ENCODE measurements at regions not wholly inside any gene's neighbourhood (a gene's known extent, or its start where the extent isn't known, plus 50 kb on each side); places are given as distances from the start of the nearest gene placed in this dataset.
A peak's percentile ranks its signal among the peaks of the same experiment; 100 is the strongest.
"Not testable (repeated sequence)": the region's sequence is repeated elsewhere in the genome, so short reads cannot be mapped to it uniquely, and the experiment has no call there.

DNA sequence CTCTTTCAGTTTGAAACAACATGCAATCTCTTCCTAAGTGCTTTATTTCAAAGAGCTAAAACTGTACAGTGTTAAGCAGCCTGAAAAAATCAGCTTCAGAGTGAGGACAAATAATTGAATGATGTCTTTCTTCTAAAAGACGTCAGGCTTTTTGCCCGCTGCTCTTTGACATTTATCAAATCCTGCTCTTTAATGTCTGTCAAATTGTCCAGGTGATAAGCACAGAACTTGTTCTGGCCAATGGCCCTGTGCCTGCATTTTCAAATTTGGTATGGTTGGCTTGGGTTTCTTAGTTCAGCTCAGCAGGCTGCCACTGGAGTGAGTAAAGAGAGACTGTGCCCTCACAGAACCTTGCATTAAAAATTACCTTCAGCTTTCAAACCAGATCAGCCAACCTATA, 712.9 kb upstream of the LCORL start:
- Mint-ChIP-seq H3K4me1 (no peaks in the 10 kb centered on the region), H3K27me3 (ENCODE audit: low read depth in 3 of 3) (no peaks in the 10 kb centered on the region), H3K36me3 (no peaks in the 10 kb centered on the region), H3K9me3 (peaks cover 1 to 21% (median 3%) of the 10 kb centered on the region in 6 donors), H3K4me3 (no peak overlapping the region), H3K27ac (no peak overlapping the region)
- no peak for DNase-seq

GRCh38 chr4:18733961-18734360, 712.4 kb upstream of the LCORL start:
- H3K27ac Mint-ChIP-seq = no peak overlapping the region
- no peaks in the 10 kb centered on the region for H3K4me1 Mint-ChIP-seq
- H3K4me3 Mint-ChIP-seq = no peak overlapping the region
- DNase-seq = no peak
- no peaks in the 10 kb centered on the region for H3K27me3 Mint-ChIP-seq (ENCODE audit: low read depth in 3 of 3)
- no peaks in the 10 kb centered on the region for H3K36me3 Mint-ChIP-seq
- H3K9me3 Mint-ChIP-seq = peaks cover 1 to 21% (median 3%) of the 10 kb centered on the region in 6 donors

- H3K36me3 Mint-ChIP-seq = peaks cover 0 to 5% (median 0%) of the 10 kb centered on the region in 3 donors
- H3K27me3 Mint-ChIP-seq (ENCODE audit: low read depth in 3 of 3) = no peaks in the 10 kb centered on the region
- no peak overlapping the region for H3K4me3 Mint-ChIP-seq
- no peaks in the 10 kb centered on the region for H3K4me1 Mint-ChIP-seq
- H3K27ac Mint-ChIP-seq = no peak overlapping the region
- DNase-seq = no peak
- peaks cover 3 to 15% (median 13%) of the 10 kb centered on the region in 6 donors for H3K9me3 Mint-ChIP-seq
Observed at GRCh38 chr4:18722748-18723191, 701.2 kb upstream of the LCORL start.

- H3K36me3 Mint-ChIP-seq = no peaks in the 10 kb centered on the region
- no peak overlapping the region for H3K4me3 Mint-ChIP-seq
- no peak overlapping the region for H3K27ac Mint-ChIP-seq
- no peaks in the 10 kb centered on the region for H3K4me1 Mint-ChIP-seq
- H3K27me3 Mint-ChIP-seq (ENCODE audit: low read depth in 3 of 3) = peaks cover 0 to 3% (median 0%) of the 10 kb centered on the region in 3 donors
- DNase-seq = no peak
- peaks cover 0 to 16% (median 6%) of the 10 kb centered on the region in 6 donors for H3K9me3 Mint-ChIP-seq
Observed at GRCh38 chr4:18698119-18698883, 676.7 kb upstream of the LCORL start.

DNA sequence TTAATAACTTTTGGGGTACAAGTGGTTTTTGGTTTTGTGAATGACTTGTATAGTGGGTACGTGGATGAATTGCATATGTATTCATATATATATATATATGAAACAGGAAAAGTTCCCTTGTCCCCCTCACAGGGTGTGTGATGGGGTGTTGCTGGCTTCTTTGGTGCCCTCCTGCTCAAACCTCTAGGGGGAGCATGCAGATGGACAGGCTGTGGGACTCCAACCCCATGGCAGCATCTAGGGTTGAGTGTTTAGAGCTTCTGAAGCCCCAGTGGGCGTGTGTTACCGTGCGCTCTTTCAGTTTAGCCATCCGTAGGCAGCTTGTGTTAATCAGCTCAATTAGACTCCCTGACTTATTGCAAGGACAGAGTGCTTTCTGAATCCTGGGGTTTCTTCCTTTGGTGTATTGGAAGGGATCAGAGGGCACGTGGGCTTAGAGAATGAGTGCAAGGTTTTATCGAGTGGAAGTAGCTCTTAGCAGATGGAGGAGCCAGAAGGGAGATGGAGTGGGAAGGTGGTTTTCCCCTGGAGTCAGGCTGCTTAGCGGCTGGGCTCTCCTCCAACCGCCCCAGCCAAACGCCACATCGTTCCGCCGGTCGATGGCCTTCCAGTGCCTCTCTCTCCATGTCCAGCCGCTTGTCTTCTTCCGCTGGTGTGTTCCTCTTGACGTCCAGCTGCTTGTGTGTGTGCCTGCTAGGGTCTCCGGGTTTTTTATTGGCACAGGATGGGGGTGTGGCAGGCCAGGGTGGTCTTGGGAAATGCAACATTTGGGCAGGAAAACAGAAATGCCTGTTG, 674.4 kb upstream of the LCORL start:
- Mint-ChIP-seq H3K4me3 (no peak overlapping the region), H3K4me1 (peaks cover 0 to 2% of the 10 kb centered on the region in 2 donors), H3K36me3 (no peaks in the 10 kb centered on the region), H3K27me3 (ENCODE audit: low read depth in 3 of 3) (peaks cover 0 to 2% (median 1%) of the 10 kb centered on the region in 3 donors), H3K9me3 (peaks cover 0 to 10% (median 2%) of the 10 kb centered on the region in 6 donors), H3K27ac (no peak overlapping the region)
- DNase-seq = no peak

GRCh38 chr4:18691431-18692200, 670.1 kb upstream of the LCORL start:
- no peak overlapping the region for H3K4me3 Mint-ChIP-seq
- no peak overlapping the region for H3K27ac Mint-ChIP-seq

DNA sequence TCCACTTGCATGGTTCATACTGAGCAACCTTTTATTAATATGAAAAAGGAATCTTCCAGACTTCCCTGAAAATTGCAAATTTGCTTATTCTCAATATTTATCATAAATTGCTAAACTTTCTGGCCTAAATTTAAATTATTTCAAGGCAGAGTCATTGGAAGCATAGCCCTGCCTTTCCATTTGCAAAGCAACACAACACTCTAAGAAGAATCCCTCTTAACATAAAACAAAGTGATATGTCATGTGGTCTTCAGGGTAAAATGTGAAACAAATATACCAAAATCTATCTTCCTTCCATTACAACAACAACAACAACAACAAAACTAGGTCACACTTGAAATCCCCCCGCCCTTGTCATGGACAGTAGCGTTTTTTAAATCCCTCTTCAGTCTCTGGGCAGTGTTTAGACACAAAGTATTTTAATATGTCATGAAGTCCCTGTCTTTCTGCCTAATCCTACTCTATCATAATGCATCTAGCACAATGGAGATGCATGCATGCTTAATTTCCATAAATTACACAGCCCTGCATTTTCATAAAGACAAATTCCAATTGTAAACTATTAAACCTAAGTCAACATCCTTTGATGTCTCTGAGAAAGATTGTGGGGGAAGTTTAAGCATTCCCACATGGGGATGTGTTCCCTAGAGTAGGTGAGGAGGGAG, 668.9 kb upstream of the LCORL start:
- Mint-ChIP-seq H3K36me3 (no peaks in the 10 kb centered on the region), H3K4me3 (no peak overlapping the region), H3K27ac (no peak overlapping the region), H3K9me3 (peaks cover 0 to 6% (median 0%) of the 10 kb centered on the region in 6 donors), H3K27me3 (ENCODE audit: low read depth in 3 of 3) (peaks cover 0 to 2% (median 1%) of the 10 kb centered on the region in 3 donors), H3K4me1 (peaks cover 0 to 2% of the 10 kb centered on the region in 2 donors)
- no peak for DNase-seq

More at GRCh38 chr4:18691431-18692200, 670.1 kb upstream of the LCORL start:
- H3K4me1 Mint-ChIP-seq = peaks cover 0 to 2% of the 10 kb centered on the region in 2 donors
- no peaks in the 10 kb centered on the region for H3K36me3 Mint-ChIP-seq
- H3K27me3 Mint-ChIP-seq (ENCODE audit: low read depth in 3 of 3) = peaks cover 0 to 2% (median 1%) of the 10 kb centered on the region in 3 donors
- H3K9me3 Mint-ChIP-seq = peaks cover 0 to 6% (median 0%) of the 10 kb centered on the region in 6 donors
- no peak for DNase-seq

- Mint-ChIP-seq H3K4me1 (peaks cover 0 to 2% of the 10 kb centered on the region in 2 donors), H3K36me3 (no peaks in the 10 kb centered on the region), H3K27ac (no peak overlapping the region), H3K27me3 (ENCODE audit: low read depth in 3 of 3) (peaks cover 0 to 1% (median 0%) of the 10 kb centered on the region in 3 donors), H3K4me3 (no peak overlapping the region), H3K9me3 (peaks cover 0 to 6% (median 0%) of the 10 kb centered on the region in 6 donors)
- DNase-seq = peak in 1 of 3 donors; percentile 10
Observed at GRCh38 chr4:18689308-18690115, 668.0 kb upstream of the LCORL start.

GRCh38 chr4:18688351-18688750, 666.8 kb upstream of the LCORL start:
- not testable (repeated sequence) for H3K4me1 Mint-ChIP-seq; H3K27ac Mint-ChIP-seq; H3K9me3 Mint-ChIP-seq; H3K27me3 Mint-ChIP-seq (ENCODE audit: low read depth in 3 of 3); H3K36me3 Mint-ChIP-seq; DNase-seq; H3K4me3 Mint-ChIP-seq

- no peak overlapping the region for H3K4me3 Mint-ChIP-seq
- no peaks in the 10 kb centered on the region for H3K36me3 Mint-ChIP-seq
- no peaks in the 10 kb centered on the region for H3K27me3 Mint-ChIP-seq (ENCODE audit: low read depth in 3 of 3)
- peaks cover 0 to 3% (median 0%) of the 10 kb centered on the region in 6 donors for H3K9me3 Mint-ChIP-seq
- H3K27ac Mint-ChIP-seq = no peak overlapping the region
- H3K4me1 Mint-ChIP-seq = no peaks in the 10 kb centered on the region
- no peak for DNase-seq
Observed at GRCh38 chr4:18686338-18687037, 664.9 kb upstream of the LCORL start.

DNA sequence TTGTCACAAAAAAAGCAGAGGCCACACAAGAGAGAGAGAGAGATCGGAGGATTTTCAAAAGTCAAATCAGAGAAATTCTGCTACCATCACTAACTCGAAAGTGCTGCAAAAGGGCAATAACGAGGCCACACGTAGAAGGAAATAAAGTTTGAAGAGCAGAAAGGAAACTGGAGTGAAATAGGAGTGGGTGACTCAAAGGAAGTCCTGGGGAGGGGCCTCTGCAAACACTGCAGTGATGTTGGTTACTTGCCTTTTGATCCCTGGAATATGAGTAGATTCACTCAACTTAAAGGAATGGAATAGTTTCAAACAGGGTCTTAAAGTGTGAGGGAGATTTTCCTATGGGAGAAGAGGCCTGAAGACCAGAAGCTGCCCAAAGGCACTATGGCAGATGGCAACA, 663.4 kb upstream of the LCORL start:
- Mint-ChIP-seq H3K27ac (no peak overlapping the region), H3K9me3 (no peaks in the 10 kb centered on the region), H3K36me3 (no peaks in the 10 kb centered on the region), H3K4me3 (no peak overlapping the region), H3K4me1 (no peaks in the 10 kb centered on the region), H3K27me3 (ENCODE audit: low read depth in 3 of 3) (no peaks in the 10 kb centered on the region)
- DNase-seq = no peak

GRCh38 chr4:18676526-18676915, 655.0 kb upstream of the LCORL start:
- Mint-ChIP-seq H3K4me1 (no peaks in the 10 kb centered on the region), H3K27me3 (ENCODE audit: low read depth in 3 of 3) (peaks cover 0 to 3% (median 2%) of the 10 kb centered on the region in 3 donors), H3K4me3 (no peak overlapping the region), H3K27ac (no peak overlapping the region), H3K36me3 (no peaks in the 10 kb centered on the region), H3K9me3 (peaks cover 0 to 5% (median under 1%) of the 10 kb centered on the region in 6 donors)
- no peak for DNase-seq

Data from immature natural killer cell (primary cell).